Testis (tissue), 2 donors: ENCODE measurements at regions not wholly inside any gene's neighbourhood (a gene's known extent, or its start where the extent isn't known, plus 50 kb on each side); places are given as distances from the start of the nearest gene placed in this dataset.

Experiments
- POLR2A ChIP-seq: fragments of 450-650 bp; IDR thresholded peaks from one replicate; pipeline ENCODE4 v1.6.1; 2017; ENCODE audit warnings: antibody characterized with exemption, mild to moderate bottlenecking, moderate library complexity
- TF ChIP-seq, protein P1 (sequence below), 3 experiments: fragments of 450-650 bp in 2 of 3; fragments of 200-600 bp in 1 of 3; sonication (generic) in 1 of 3; IDR thresholded peaks; one replicate each; pipeline ENCODE4 v1.5.1; 2016 to 2019; ENCODE audit warnings: antibody characterized with exemption in 3 of 3, mild to moderate bottlenecking in 2 of 3, moderate library complexity in 1 of 3

- TF ChIP-seq, protein P1, sequence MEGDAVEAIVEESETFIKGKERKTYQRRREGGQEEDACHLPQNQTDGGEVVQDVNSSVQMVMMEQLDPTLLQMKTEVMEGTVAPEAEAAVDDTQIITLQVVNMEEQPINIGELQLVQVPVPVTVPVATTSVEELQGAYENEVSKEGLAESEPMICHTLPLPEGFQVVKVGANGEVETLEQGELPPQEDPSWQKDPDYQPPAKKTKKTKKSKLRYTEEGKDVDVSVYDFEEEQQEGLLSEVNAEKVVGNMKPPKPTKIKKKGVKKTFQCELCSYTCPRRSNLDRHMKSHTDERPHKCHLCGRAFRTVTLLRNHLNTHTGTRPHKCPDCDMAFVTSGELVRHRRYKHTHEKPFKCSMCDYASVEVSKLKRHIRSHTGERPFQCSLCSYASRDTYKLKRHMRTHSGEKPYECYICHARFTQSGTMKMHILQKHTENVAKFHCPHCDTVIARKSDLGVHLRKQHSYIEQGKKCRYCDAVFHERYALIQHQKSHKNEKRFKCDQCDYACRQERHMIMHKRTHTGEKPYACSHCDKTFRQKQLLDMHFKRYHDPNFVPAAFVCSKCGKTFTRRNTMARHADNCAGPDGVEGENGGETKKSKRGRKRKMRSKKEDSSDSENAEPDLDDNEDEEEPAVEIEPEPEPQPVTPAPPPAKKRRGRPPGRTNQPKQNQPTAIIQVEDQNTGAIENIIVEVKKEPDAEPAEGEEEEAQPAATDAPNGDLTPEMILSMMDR (IDR thresholded peaks at IDR 0.05): no peak
- no peak for TF ChIP-seq POLR2A
Measured at GRCh38 chr15:36426691-36427090, 152.7 kb upstream of the CDIN1 start.
